ENCODE measurements at regions not wholly inside any gene's neighbourhood (a gene's known extent, or its start where the extent isn't known, plus 50 kb on each side); places are given as distances from the start of the nearest gene placed in this dataset.

GRCh38 chr3:152540120-152540519, 271.4 kb downstream of the MBNL1 start:
- Histone ChIP-seq H3K9me3 (ENCODE audit: control insufficient read depth, low read depth, low read length) (no peaks in the 10 kb centered on the region), H3K56ac (ENCODE audit: insufficient read length, low read depth, low read length) (no peak overlapping the region), H2AK5ac (ENCODE audit: insufficient read length, low read length) (no peak overlapping the region), H3K4ac (ENCODE audit: low read depth, low read length) (no peak overlapping the region), H4K8ac (replicated peaks; ENCODE audit: insufficient read length, low read depth, low read length) (no peak overlapping the region), H3K23ac (ENCODE audit: insufficient read length, low read depth, low read length) (no peak overlapping the region), H3K27ac (ENCODE audit: insufficient read length, low read depth, low read length) (no peak overlapping the region), H2BK5ac (ENCODE audit: insufficient read length, low read length) (no peak overlapping the region), H3T11ph (ENCODE audit: low read length) (no peak overlapping the region), H3K79me1 (ENCODE audit: insufficient read depth, low read depth, low read length, poor library complexity, severe bottlenecking) (no peaks in the 10 kb centered on the region), H3K4me1 (ENCODE audit: insufficient read depth, low read length) (no peaks in the 10 kb centered on the region), H4K91ac (ENCODE audit: insufficient read length, low read depth, low read length) (no peak overlapping the region), H2BK15ac (ENCODE audit: low read depth, low read length) (no peak overlapping the region), H3K27me3 (ENCODE audit: insufficient read depth, low read length) (no peaks in the 10 kb centered on the region), H2BK12ac (ENCODE audit: insufficient read length, low read depth, low read length) (no peak overlapping the region), H3K14ac (ENCODE audit: insufficient read depth, low read length) (no peak overlapping the region), H3K79me2 (ENCODE audit: insufficient read depth, low read length) (no peaks in the 10 kb centered on the region), H2BK20ac (ENCODE audit: low read depth, low read length, poor library complexity, severe bottlenecking) (no peak overlapping the region), H4K20me1 (ENCODE audit: control insufficient read depth, insufficient read depth, insufficient read length) (no peaks in the 10 kb centered on the region), H3K23me2 (ENCODE audit: insufficient read length, low read depth, low read length, poor library complexity, severe bottlenecking) (no peaks in the 10 kb centered on the region), H3K9ac (ENCODE audit: extremely low read depth, insufficient read length, low read length) (no peak overlapping the region), H4K5ac (ENCODE audit: insufficient read length, low read depth, low read length) (no peak overlapping the region), H3K4me2 (ENCODE audit: insufficient read depth, insufficient read length, low read length) (no peak overlapping the region), H3K18ac (ENCODE audit: insufficient read length, low read depth, low read length) (no peak overlapping the region), H2BK120ac (ENCODE audit: low read depth, low read length, poor library complexity, severe bottlenecking) (no peak overlapping the region), H2AFZ (ENCODE audit: low read length) (no peak overlapping the region)
- H3K36me3 Mint-ChIP-seq (ENCODE audit: insufficient read depth in 1 of 3, low read depth in 3 of 3): peaks cover 0 to 3% (median 0%) of the 10 kb centered on the region in 3 experiments; a peak in 2 of 7 replicates
- H3K9me3 Mint-ChIP-seq: no peaks in the 10 kb centered on the region
- no peak overlapping the region for H3K27ac Mint-ChIP-seq
- no peaks in the 10 kb centered on the region for H3K4me1 Mint-ChIP-seq
- no peaks in the 10 kb centered on the region for H3K27me3 Mint-ChIP-seq (ENCODE audit: low read depth)
- no peak for TF ChIP-seq CTCF (conservative IDR thresholded peaks at IDR 0.05)
- no peak for DNase-seq
- no peak overlapping the region for H3K4me3 Mint-ChIP-seq

Data from H9 (cell line).